ENCODE measurements at regions not wholly inside any gene's neighbourhood (a gene's known extent, or its start where the extent isn't known, plus 50 kb on each side); places are given as distances from the start of the nearest gene placed in this dataset.
"Not testable (repeated sequence)": the region's sequence is repeated elsewhere in the genome, so short reads cannot be mapped to it uniquely, and the experiment has no call there.

- intact Hi-C loops (cut with DNase I; ENCODE audit: low total_unique reads): no loop called here
- Histone ChIP-seq H3K4me1 (peaks cover 0 to 8% (median 1%) of the 10 kb centered on the region in 4 donors), H3K4me3 (peak overlapping the region; percentile 20 to 23), H3K9me3 (no peaks in the 10 kb centered on the region), H3K27ac (peak overlapping the region in 1 of 2 donors; percentile 5), H3K36me3 (no peaks in the 10 kb centered on the region), H3K27me3 (no peaks in the 10 kb centered on the region)
- no peak for DNase-seq
- TF ChIP-seq CTCF (IDR thresholded peaks at IDR 0.05): no peak
Observed at GRCh38 chr4:66564901-66565651, 894.8 kb upstream of the EPHA5 start.

GRCh38 chr4:66562276-66562806 is 892.1 kb upstream of the EPHA5 start:
- Histone ChIP-seq H3K4me3 (no peak overlapping the region), H3K4me1 (peaks cover 0 to 8% (median 1%) of the 10 kb centered on the region in 4 donors), H3K27me3 (no peaks in the 10 kb centered on the region), H3K27ac (no peak overlapping the region), H3K36me3 (no peaks in the 10 kb centered on the region), H3K9me3 (no peaks in the 10 kb centered on the region)
- intact Hi-C loops (cut with DNase I; ENCODE audit: low total_unique reads): no loop called here
- DNase-seq: no peak
- TF ChIP-seq CTCF (IDR thresholded peaks at IDR 0.05): no peak

- H3K36me3 ChIP-seq; H3K9me3 ChIP-seq; DNase-seq; H3K4me3 ChIP-seq; H3K4me1 ChIP-seq; H3K27ac ChIP-seq; intact Hi-C loops (cut with DNase I; ENCODE audit: low total_unique reads); H3K27me3 ChIP-seq: not testable (repeated sequence)
Observed at GRCh38 chr4:66561465-66562053, 891.3 kb upstream of the EPHA5 start.

- no peak for TF ChIP-seq CTCF (IDR thresholded peaks at IDR 0.05)
- intact Hi-C loops (cut with DNase I; ENCODE audit: low total_unique reads): no loop called here
- no peak overlapping the region for H3K4me3 ChIP-seq
Observed at GRCh38 chr4:66558651-66559050, 888.4 kb upstream of the EPHA5 start.

GRCh38 chr4:66556651-66557278 is 886.5 kb upstream of the EPHA5 start:
- no peak overlapping the region for H3K27ac ChIP-seq
- no peak for DNase-seq
- H3K27me3 ChIP-seq: no peaks in the 10 kb centered on the region
- H3K9me3 ChIP-seq: no peaks in the 10 kb centered on the region
- no peaks in the 10 kb centered on the region for H3K4me1 ChIP-seq
- intact Hi-C loops (cut with DNase I; ENCODE audit: low total_unique reads): no loop called here
- H3K4me3 ChIP-seq: no peak overlapping the region
- TF ChIP-seq CTCF (IDR thresholded peaks at IDR 0.05): no peak
- no peaks in the 10 kb centered on the region for H3K36me3 ChIP-seq

More at GRCh38 chr4:66558651-66559050, 888.4 kb upstream of the EPHA5 start:
- Histone ChIP-seq H3K27ac (no peak overlapping the region), H3K27me3 (no peaks in the 10 kb centered on the region), H3K9me3 (no peaks in the 10 kb centered on the region), H3K36me3 (no peaks in the 10 kb centered on the region), H3K4me1 (no peaks in the 10 kb centered on the region)
- DNase-seq: no peak

- no peak for DNase-seq
- Histone ChIP-seq H3K27me3 (no peaks in the 10 kb centered on the region), H3K27ac (no peak overlapping the region), H3K36me3 (no peaks in the 10 kb centered on the region), H3K4me3 (no peak overlapping the region), H3K4me1 (no peaks in the 10 kb centered on the region), H3K9me3 (no peaks in the 10 kb centered on the region)
- TF ChIP-seq CTCF (IDR thresholded peaks at IDR 0.05): no peak
- intact Hi-C loops (cut with DNase I; ENCODE audit: low total_unique reads): no loop called here
Observed at GRCh38 chr4:66555301-66555700, 885.0 kb upstream of the EPHA5 start.
